CD4-positive, alpha-beta T cell treated with Interleukin-17A for 1 hour (primary cell): ENCODE measurements at regions not wholly inside any gene's neighbourhood (a gene's known extent, or its start where the extent isn't known, plus 50 kb on each side); places are given as distances from the start of the nearest gene placed in this dataset.
A peak's percentile ranks its signal among the peaks of the same experiment; 100 is the strongest.

ENCODE experiments used
- DNase-seq: peaks from one replicate; pipeline ENCODE4 v3.0.0-alpha.2; 2020

DNA sequence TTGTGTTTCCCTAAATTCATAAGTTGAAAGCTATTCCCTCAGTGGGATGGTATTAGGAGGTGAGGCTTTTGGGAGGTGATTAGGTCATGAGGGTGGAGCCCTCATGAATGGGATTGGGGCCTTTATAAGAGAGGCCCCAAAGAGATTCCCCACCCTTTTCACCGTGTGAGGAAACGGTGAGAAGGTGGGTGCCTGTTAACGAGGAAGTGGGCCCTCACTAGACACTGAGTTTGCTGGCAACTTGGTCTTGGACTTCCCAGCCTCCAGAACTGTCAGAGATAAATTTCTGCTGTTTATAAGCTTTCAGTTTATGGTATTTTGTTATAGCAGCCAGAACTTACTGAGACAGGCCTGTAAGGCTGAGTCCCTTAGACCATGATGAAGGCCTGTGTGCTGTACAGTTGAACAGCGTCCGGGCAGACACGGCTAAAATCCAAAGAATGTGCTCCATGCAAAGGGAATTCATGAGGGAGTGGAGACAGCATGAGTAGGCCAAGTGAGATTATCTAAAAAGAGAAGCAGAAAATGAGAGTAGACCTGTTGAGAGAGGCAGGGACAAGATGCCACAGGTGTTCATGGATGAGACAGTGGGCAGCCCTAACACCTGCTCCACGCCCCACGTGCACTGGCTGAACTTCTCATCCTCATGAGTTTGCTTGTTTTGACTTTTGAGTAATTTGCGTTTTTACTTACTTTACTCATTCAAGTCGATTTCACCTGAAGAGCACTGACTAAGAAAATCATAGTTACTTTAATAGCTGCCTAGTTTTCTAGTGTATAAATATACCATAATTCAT, 66.9 kb upstream of the SFMBT2 start:
- no peak for DNase-seq

DNA sequence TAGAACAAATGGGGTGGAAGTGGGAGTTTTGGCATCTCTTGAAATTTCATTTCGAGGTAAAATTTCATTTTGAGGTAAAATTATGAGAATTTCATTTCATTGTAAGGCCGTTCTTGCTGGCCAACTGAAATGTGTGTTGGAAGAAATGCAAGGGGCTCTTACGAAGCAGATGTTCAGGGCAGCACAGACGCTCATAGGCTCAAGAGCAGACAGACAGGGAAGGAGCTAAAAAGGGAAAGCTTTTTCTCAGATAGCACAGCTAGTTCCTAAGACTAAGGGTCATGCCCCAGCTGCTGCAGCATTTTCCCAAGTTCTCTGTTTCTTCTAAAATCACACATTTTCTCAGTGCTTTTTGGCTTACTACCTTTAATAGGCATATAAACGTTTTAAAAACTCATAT, 65.1 kb upstream of the SFMBT2 start:
- no peak for DNase-seq

DNA sequence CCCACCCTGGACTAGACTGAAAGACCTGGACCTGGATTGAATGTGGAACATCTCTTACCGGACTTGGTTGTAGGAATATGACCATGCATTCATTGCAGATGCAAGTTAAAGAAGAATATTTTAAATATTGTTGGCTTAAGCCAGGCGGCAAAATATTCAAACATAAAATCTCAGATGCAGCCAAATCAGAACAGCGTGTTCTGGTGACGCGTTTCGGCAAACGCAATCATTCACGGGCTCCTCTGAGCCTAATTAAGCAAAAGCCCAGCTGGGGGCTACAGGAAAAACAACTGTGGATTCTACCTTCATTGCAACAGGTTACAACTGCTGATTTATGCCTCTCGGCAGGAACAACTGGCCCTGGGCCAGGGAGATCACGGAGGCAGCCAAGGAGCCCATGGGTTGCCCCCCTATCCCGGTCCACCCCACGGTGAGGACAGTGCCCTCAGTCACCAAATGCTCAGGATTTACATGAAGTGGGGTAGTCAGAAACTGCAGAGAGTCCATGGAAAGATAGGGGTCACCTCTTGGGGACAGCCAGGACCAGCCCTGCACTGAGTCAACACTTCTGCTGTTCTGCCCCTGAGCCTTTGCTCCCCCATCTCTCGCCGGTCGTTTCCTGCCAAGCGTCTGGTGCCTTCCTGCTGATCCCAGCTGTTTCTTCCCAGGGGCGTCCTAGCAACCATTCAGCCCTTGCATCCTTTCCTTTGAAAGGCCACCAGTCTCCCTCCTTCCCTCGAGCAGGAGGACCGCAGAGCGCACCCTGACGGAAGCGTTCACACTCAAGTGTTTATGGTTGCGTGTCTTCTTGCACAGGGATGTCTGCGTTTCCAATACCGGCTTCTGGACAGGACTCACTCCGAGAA, 64.4 kb upstream of the SFMBT2 start:
- DNase-seq: no peak

DNA sequence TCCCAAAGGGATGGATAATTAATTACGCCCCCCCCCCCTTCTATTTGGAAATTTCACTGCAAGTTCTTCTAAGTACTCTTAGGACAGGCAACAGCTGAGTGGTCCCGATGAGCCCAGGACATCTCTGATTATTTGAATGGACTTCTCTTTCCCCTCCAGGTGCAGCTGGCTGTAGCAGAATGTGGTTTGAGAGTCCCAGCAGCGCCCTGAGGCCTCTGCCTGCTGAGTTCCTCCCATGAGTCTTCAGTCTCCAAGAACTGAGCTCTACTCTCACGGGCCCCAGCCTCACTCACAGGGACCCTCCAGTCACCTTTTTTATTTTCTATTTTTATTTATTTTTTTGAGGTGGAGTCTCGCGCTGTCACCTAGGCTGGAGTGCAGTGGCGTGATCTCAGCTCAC, 63.6 kb upstream of the SFMBT2 start:
- DNase-seq: no peak

DNA sequence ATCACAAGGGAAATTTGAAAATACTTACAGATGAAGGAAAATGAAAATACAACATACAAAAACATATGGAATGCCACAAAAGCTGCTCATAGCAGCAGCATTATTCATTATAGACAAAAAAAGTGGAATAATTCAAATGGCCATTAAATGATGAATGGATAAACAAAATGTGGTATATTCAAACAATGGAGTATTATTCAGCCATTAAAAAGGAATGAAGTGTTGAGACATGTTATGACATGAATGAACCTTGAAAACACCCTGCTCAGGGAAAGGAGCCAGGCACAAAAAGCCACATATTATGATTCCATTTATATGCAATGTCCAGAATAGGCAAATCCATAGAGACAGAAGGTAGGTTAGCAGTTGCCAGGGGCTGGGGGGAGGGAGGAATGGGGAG, 62.6 kb upstream of the SFMBT2 start:
- no peak for DNase-seq

DNA sequence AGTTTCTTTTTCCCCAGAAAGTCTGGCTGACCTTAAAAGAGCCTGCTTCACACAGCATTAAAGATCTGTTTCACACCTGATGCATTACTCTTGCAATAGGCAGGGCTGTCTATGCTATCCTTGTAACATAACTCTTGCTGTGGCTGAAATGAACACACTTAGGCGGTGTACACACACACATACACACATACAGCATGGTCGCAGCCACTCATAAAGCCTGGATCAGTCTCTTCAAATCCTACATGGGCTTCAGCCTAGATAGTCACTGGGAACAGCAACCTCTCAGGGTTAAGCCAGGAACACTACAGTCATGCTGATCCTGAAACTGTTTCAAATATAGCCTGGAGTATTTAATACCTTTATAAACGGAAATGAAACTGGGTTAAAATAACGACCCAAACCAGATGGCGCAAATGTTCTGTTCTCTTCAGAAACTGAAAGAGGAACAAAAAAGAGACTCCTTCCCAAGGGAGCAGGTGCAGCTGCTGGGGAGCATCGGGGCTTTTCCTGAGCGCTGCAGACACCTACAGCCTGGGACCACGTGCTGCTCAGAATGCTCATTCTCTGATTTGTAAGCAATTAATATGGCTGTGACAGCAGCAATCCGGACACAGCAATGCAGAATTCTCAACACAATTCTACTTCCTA, 61.0 kb upstream of the SFMBT2 start:
- DNase-seq: peak; percentile 14

DNA sequence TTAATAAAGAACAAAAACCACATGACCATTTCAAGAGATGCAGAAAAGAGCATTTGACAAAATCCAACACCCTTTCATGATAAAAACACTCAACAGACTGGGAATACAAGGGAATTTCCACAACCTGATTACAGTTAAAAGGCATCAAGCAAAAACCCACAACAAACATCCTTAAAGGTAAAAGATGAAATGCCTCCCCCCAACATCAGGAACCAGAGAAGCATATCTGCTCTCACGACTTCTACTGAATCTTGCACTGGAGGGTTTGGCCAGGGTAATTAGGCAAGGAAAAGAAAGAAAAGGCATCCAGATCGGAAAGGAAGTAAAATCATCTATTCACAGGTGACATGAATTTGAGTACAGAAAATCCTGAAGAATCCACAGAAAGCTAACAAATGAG, 59.5 kb upstream of the SFMBT2 start:
- no peak for DNase-seq

DNA sequence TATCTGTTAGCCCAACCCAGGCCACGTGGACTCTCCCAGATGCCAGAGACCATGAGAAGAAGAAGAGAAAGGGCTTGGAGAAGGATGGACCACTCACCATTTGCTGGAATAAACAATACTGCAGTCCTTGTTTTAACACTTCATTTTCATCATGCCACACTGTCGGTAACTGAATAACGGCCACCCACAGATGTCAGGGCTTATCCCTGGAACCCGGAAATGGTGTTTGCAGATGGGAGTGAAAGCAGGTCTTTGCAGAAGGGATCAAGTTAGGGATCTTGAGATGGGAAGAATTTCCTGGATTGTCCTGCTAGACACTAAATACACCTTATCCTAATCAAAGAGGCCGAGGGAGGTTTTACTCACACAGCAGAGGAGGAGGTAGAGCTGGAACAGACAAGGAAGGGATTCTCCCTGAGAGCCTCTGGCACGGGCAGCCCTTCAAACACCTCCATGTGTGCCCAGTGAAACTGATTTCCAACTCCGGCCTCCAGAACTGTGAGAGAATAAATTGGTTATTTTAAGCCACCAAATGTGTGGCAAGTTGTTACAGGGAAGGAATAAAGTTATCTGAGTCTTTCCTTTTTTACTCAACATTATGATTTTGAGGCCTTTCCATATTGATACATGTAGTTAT, 56.3 kb upstream of the SFMBT2 start:
- no peak for DNase-seq

DNA sequence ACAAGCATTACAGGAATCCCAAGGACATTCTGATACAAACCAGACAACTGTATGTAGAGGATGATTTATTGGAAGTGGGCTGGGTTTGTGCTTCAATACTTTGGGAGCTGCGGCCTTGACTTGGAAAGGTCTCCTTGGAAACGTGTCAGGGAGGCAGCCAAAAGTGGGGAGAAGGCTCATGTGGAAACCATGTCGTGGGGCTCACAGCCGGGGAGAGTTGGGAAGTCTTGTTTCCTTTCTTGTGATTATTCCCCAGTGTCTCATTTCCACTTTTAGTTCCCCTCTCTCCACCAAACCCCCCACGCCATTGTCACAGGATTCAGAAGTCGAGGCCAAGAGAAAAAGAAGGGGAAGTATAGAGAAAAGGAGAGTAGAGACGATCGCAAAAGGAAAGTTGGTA, 53.9 kb upstream of the SFMBT2 start:
- no peak for DNase-seq
